ENCODE measurements at regions not wholly inside any gene's neighbourhood (a gene's known extent, or its start where the extent isn't known, plus 50 kb on each side); places are given as distances from the start of the nearest gene placed in this dataset.

- Histone ChIP-seq H3K27me3 (ENCODE audit: control insufficient read depth in 2 of 2, insufficient read depth in 2 of 2, low read length in 2 of 2) (no peaks in the 10 kb centered on the region), H3K27ac (ENCODE audit: insufficient read depth, low read depth, low read length) (no peak overlapping the region), H4K20me1 (replicated peaks; ENCODE audit: control insufficient read depth, extremely low read depth, insufficient read depth, low read length) (no peaks in the 10 kb centered on the region), H2AFZ (ENCODE audit: low read depth, low read length) (no peak overlapping the region), H3K4me2 (ENCODE audit: insufficient read depth, low read length) (no peak overlapping the region), H3K79me2 (ENCODE audit: control insufficient read depth, insufficient read depth, low read length) (no peaks in the 10 kb centered on the region), H3K4me1 (ENCODE audit: control insufficient read depth, extremely low read depth, insufficient read depth, low read length) (no peaks in the 10 kb centered on the region), H3K4me3 (replicated peaks in 1 of 3; ENCODE audit: insufficient read depth in 1 of 3, low read depth in 1 of 3, low read length in 3 of 3) (no peak overlapping the region), H3K36me3 (ENCODE audit: control insufficient read depth in 2 of 2, extremely low read depth in 1 of 2, insufficient read depth in 2 of 2, low read length in 2 of 2) (no peaks in the 10 kb centered on the region), H3K9ac (replicated peaks; ENCODE audit: extremely low read depth, insufficient read depth, low read length) (no peak overlapping the region), H3K9me1 (replicated peaks; ENCODE audit: control insufficient read depth, extremely low read depth, insufficient read depth, low read length) (no peaks in the 10 kb centered on the region), H3K9me3 (replicated peaks; ENCODE audit: control insufficient read depth, insufficient read depth, low read length) (no peaks in the 10 kb centered on the region)
- no TSS peak for BruUV-seq (replicated peaks)
- ChIA-PET POLR2A (no interaction called here), CTCF (no interaction called here)
- intact Hi-C loops (cut with micrococcal nuclease) (no loop called here), dilution Hi-C loops (cut with MboI; ENCODE audit: extremely low pct_ligation_motif_present, low sequenced_read_pairs) (no loop called here)
- no peak for DNase-seq (ENCODE audit: low read depth, low spot score)
- FAIRE-seq, result no peak
- no peak for TF ChIP-seq JUN (IDR thresholded peaks at IDR 0.05; ENCODE audit: borderline replicate concordance, insufficient read depth, insufficient read length, low read depth)
- TF ChIP-seq GATA2 (IDR thresholded peaks at IDR 0.05; ENCODE audit: insufficient read depth, insufficient read length, low read depth, low read length), result no peak
- TF ChIP-seq CTCF (IDR thresholded peaks at IDR 0.05; ENCODE audit: extremely low read depth in 1 of 2, insufficient read depth in 1 of 2, low read depth in 1 of 2, low read length in 2 of 2), result no peak
- no peak for TF ChIP-seq EZH2 (IDR thresholded peaks at IDR 0.05; ENCODE audit: borderline replicate concordance, low read depth, low read length, severe bottlenecking)
- no peak for TF ChIP-seq MYC (IDR thresholded peaks at IDR 0.05; ENCODE audit: low read depth, low read length)
- no peak for TF ChIP-seq POLR2A (IDR thresholded peaks at IDR 0.05; ENCODE audit: low read depth, low read length)
- TF ChIP-seq FOS (IDR thresholded peaks at IDR 0.05; ENCODE audit: borderline replicate concordance, insufficient read depth, low read length), result no peak
- TF ChIP-seq POLR2AphosphoS5 (IDR thresholded peaks at IDR 0.05; ENCODE audit: insufficient read depth, low read depth, low read length), result no peak
- no peak for TF ChIP-seq MAX (IDR thresholded peaks at IDR 0.05; ENCODE audit: insufficient read depth, insufficient read length)
Measured at GRCh38 chr5:168156170-168156569, 135.3 kb upstream of the WWC1 start.

All from endothelial cell of umbilical vein (primary cell).